Uterus (tissue), 3 donors: ENCODE measurements at regions not wholly inside any gene's neighbourhood (a gene's known extent, or its start where the extent isn't known, plus 50 kb on each side); places are given as distances from the start of the nearest gene placed in this dataset.

Experiments used
- DNase-seq, 2 donors: peaks; one replicate each; pipeline ENCODE4 v3.0.0-alpha.2; 2019 to 2020
- H3K27ac ChIP-seq, 2 donors: fragments of 200-600 bp; sonication (generic); 1 replicate in 1 of 2; 2 replicates in 1 of 2; pipeline ENCODE4 v1.5.1; 2016 to 2018
- H3K27me3 ChIP-seq, 2 donors: fragments of 200-600 bp; sonication (generic); one replicate each; pipeline ENCODE4 v1.5.1; 2018 to 2019; ENCODE audit warnings: control low read depth in 1 of 2
- H3K36me3 ChIP-seq, 2 donors: fragments of 200-600 bp; sonication (generic); one replicate each; pipeline ENCODE4 v1.5.1; 2019; ENCODE audit warnings: control low read depth in 1 of 2
- H3K4me1 ChIP-seq, 2 donors: fragments of 200-600 bp; sonication (generic); one replicate each; pipeline ENCODE4 v1.5.1; 2018 to 2019; ENCODE audit warnings: control low read depth in 1 of 2
- H3K4me3 ChIP-seq, 2 donors: fragments of 200-600 bp; sonication (generic); 1 replicate in 1 of 2; 2 replicates in 1 of 2; pipeline ENCODE4 v1.5.1; 2018 to 2019; ENCODE audit warnings: mild to moderate bottlenecking in 1 of 2
- H3K9me3 ChIP-seq, 2 donors: fragments of 200-600 bp; sonication (generic); one replicate each; pipeline ENCODE4 v1.5.1; 2019; ENCODE audit warnings: control low read depth in 1 of 2
- CTCF ChIP-seq, 4 experiments: fragments of 200-600 bp in 2 of 4; fragments of 450-650 bp in 2 of 4; sonication (generic) in 2 of 4; IDR thresholded peaks; one replicate each; pipeline ENCODE4 v1.5.1; 2016 to 2019; ENCODE audit warnings: antibody characterized with exemption in 4 of 4, mild to moderate bottlenecking in 2 of 4, moderate library complexity in 1 of 4
- POLR2A ChIP-seq, 2 donors: fragments of 450-650 bp; IDR thresholded peaks; one replicate each; pipeline ENCODE4 v1.6.1; 2016; ENCODE audit warnings: antibody characterized with exemption in 2 of 2, mild to moderate bottlenecking in 1 of 2, moderate library complexity in 1 of 2
- intact Hi-C: fragments of 100-400 bp; cut with DNase I; formaldehyde crosslinking; loops from one replicate; pipeline ENCODE4 v1.15.1; 2023; ENCODE audit warnings: low total_unique reads
- donor health status: DM: yes; HTN: yes; CAD: no.

- TF ChIP-seq CTCF (IDR thresholded peaks at IDR 0.05) (no peak), POLR2A (IDR thresholded peaks at IDR 0.05) (no peak)
- Histone ChIP-seq H3K27me3 (no peaks in the 10 kb centered on the region), H3K36me3 (no peaks in the 10 kb centered on the region), H3K4me3 (no peak overlapping the region), H3K27ac (no peak overlapping the region), H3K9me3 (no peaks in the 10 kb centered on the region), H3K4me1 (no peaks in the 10 kb centered on the region)
- DNase-seq: no peak
- intact Hi-C loops: no loop called here
Observed at GRCh38 chr6:65999288-65999791, 292.3 kb upstream of the EYS start.

DNA sequence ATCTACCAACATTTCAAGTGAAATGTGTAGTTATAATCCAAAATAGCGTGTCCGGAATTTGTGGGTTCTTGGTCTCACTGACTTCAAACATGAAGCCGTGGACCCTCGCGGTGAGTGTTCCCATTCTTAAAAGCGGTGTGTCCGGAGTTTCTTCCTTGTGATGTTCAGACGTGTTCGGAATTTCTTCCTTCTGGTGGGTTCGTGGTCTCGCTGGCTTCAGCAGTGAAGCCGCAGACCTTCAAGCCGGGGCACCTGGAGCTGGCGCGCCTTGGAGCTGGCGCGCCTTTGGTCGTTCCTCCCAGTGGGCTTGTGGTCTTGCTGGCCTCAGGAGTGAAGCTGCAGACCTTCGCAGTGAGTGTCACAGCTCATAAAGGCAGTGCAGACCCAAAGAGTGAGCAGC is 291.5 kb upstream of the EYS start:
- DNase-seq: no peak
- no peaks in the 10 kb centered on the region for H3K36me3 ChIP-seq

GRCh38 chr6:65997539-65997938 is 290.5 kb upstream of the EYS start:
- H3K36me3 ChIP-seq: no peaks in the 10 kb centered on the region
- intact Hi-C loops: no loop called here

More for the DNA sequence above, 291.5 kb upstream of the EYS start:
- no peak for TF ChIP-seq CTCF (IDR thresholded peaks at IDR 0.05)
- no peak for TF ChIP-seq POLR2A (IDR thresholded peaks at IDR 0.05)
- Histone ChIP-seq H3K4me3 (no peak overlapping the region), H3K4me1 (no peaks in the 10 kb centered on the region), H3K27me3 (no peaks in the 10 kb centered on the region), H3K9me3 (no peaks in the 10 kb centered on the region), H3K27ac (no peak overlapping the region)
- intact Hi-C loops: no loop called here

GRCh38 chr6:65996096-65996495 is 289.1 kb upstream of the EYS start:
- Histone ChIP-seq H3K36me3 (no peaks in the 10 kb centered on the region), H3K4me1 (no peaks in the 10 kb centered on the region), H3K4me3 (no peak overlapping the region), H3K27me3 (no peaks in the 10 kb centered on the region), H3K27ac (no peak overlapping the region), H3K9me3 (no peaks in the 10 kb centered on the region)
- intact Hi-C loops: no loop called here
- no peak for DNase-seq
- TF ChIP-seq CTCF (IDR thresholded peaks at IDR 0.05) (no peak), POLR2A (IDR thresholded peaks at IDR 0.05) (no peak)

More at GRCh38 chr6:65997539-65997938, 290.5 kb upstream of the EYS start:
- no peak overlapping the region for H3K4me3 ChIP-seq
- no peaks in the 10 kb centered on the region for H3K4me1 ChIP-seq
- TF ChIP-seq CTCF (IDR thresholded peaks at IDR 0.05) (no peak), POLR2A (IDR thresholded peaks at IDR 0.05) (no peak)
- H3K9me3 ChIP-seq: no peaks in the 10 kb centered on the region
- H3K27ac ChIP-seq: no peak overlapping the region
- H3K27me3 ChIP-seq: no peaks in the 10 kb centered on the region
- no peak for DNase-seq

- H3K4me1 ChIP-seq: no peaks in the 10 kb centered on the region
- no peaks in the 10 kb centered on the region for H3K9me3 ChIP-seq
- no peak overlapping the region for H3K4me3 ChIP-seq
- intact Hi-C loops: no loop called here
- no peak for TF ChIP-seq CTCF (IDR thresholded peaks at IDR 0.05)
- no peak for TF ChIP-seq POLR2A (IDR thresholded peaks at IDR 0.05)
- H3K36me3 ChIP-seq: no peaks in the 10 kb centered on the region
- no peak for DNase-seq
- no peak overlapping the region for H3K27ac ChIP-seq
- no peaks in the 10 kb centered on the region for H3K27me3 ChIP-seq
Observed at GRCh38 chr6:65989676-65990075, 282.6 kb upstream of the EYS start.
